ENCODE measurements at regions not wholly inside any gene's neighbourhood (a gene's known extent, or its start where the extent isn't known, plus 50 kb on each side); places are given as distances from the start of the nearest gene placed in this dataset.

DNA sequence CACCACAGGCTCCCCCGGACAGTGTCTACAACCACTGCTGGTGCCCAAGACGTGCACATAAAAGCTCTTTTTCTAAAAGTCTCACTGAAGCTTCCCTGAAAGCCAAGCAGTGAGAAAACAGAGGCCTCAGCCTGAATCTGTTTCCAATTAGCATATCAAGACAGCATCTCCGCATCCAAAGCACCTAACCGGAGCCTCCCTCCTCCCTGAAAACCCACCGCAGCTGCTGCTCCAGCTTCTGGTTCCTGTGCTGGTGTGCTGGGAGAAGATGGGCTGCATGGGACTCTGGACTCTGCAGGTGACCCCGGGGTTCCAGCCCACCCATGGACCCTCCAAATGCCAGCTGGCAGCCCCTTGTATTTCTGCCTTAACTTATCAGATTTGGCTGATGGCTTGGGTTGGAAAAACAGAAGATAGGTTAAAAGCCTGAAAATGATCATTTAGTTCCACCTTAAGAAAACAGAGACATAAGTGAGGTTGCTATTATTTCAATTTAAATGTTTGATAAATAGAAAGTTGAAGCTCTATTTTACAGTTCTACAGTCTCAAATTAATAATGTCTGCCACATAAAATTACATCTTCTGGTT lies 103.3 kb downstream of the TMEM18 start:
- H3K9ac ChIP-seq (ENCODE audit: low read depth, low read length) = no peak overlapping the region
- H2AFZ ChIP-seq (ENCODE audit: low read depth, low read length) = no peak overlapping the region
- H3K36me3 ChIP-seq (ENCODE audit: insufficient read depth, low read length) = no peaks in the 10 kb centered on the region
- ATAC-seq (ENCODE audit: insufficient read depth, low read depth) = no peak
- TF ChIP-seq, protein P1, sequence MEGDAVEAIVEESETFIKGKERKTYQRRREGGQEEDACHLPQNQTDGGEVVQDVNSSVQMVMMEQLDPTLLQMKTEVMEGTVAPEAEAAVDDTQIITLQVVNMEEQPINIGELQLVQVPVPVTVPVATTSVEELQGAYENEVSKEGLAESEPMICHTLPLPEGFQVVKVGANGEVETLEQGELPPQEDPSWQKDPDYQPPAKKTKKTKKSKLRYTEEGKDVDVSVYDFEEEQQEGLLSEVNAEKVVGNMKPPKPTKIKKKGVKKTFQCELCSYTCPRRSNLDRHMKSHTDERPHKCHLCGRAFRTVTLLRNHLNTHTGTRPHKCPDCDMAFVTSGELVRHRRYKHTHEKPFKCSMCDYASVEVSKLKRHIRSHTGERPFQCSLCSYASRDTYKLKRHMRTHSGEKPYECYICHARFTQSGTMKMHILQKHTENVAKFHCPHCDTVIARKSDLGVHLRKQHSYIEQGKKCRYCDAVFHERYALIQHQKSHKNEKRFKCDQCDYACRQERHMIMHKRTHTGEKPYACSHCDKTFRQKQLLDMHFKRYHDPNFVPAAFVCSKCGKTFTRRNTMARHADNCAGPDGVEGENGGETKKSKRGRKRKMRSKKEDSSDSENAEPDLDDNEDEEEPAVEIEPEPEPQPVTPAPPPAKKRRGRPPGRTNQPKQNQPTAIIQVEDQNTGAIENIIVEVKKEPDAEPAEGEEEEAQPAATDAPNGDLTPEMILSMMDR (IDR thresholded peaks at IDR 0.05; ENCODE audit: borderline replicate concordance, extremely low read depth, low read length, poor library complexity, severe bottlenecking) = no peak
- no peak for TF ChIP-seq EZH2 (IDR thresholded peaks at IDR 0.05; ENCODE audit: borderline replicate concordance, low read depth, low read length, severe bottlenecking)
- H3K9me3 ChIP-seq (ENCODE audit: insufficient read depth, low read length, severe bottlenecking) = peaks cover 26% of the 10 kb centered on the region
- no peak overlapping the region for H3K4me3 ChIP-seq (ENCODE audit: low read depth in 1 of 2, low read length in 2 of 2)
- H3K4me1 ChIP-seq (ENCODE audit: insufficient read depth, low read length) = peaks cover 3% of the 10 kb centered on the region; the same call in 1 of the 2 replicates
- no peaks in the 10 kb centered on the region for H3K79me2 ChIP-seq (ENCODE audit: insufficient read depth, low read length)
- H4K20me1 ChIP-seq (ENCODE audit: insufficient read depth, low read length) = no peaks in the 10 kb centered on the region
- DNase-seq = no peak
- H3K4me2 ChIP-seq (ENCODE audit: insufficient read depth, low read length) = no peak overlapping the region
- no peak overlapping the region for H3K27ac ChIP-seq (ENCODE audit: low read length)
- H3K27me3 ChIP-seq (ENCODE audit: insufficient read depth, low read length, poor library complexity) = no peaks in the 10 kb centered on the region

DNA sequence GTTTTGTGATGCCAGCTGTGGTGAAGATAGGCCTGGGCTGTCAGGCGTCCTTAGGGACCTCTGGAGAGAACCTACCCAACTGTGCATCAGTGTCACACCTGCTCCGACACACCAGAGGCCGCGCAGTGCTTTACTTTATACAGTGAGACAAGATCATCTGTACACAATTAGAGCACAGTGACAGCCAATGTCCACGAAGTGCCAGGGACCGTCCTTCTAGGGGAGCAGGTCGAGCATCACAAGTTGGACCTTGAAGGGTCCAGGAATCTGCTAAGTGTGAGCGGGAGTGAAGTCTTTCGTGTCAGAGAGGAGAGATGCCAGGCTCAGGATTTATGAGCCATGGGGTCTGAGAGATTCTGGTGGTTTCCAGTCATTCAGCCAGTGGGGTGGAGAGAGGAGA lies 104.2 kb downstream of the TMEM18 start:
- H3K27ac ChIP-seq (ENCODE audit: low read length) = no peak overlapping the region

DNA sequence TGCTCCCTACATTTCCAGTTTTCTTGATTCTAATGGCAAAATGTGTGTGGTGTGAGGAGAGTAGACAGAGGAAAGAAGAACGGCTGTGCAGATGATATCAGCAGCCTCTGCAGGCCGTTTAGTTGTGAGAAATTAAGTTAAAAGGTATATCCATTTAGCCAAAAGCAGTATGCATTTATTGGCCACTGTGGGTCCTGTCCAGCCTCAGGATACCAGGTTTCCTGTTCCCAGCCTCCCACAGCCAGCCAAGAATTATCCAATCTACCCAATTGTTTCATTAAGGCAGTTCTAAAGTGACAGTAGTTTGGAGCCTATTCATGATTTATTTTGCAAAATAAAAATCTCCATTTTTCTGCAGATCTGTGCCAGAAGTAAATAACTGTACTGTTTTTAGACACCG lies 107.5 kb downstream of the TMEM18 start:
- Histone ChIP-seq H3K27ac (ENCODE audit: low read length) (no peak overlapping the region), H3K4me2 (ENCODE audit: insufficient read depth, low read length) (no peak overlapping the region), H3K9me3 (ENCODE audit: insufficient read depth, low read length, severe bottlenecking) (peaks cover 5% of the 10 kb centered on the region), H3K4me3 (ENCODE audit: low read depth in 1 of 2, low read length in 2 of 2) (no peak overlapping the region), H3K9ac (ENCODE audit: low read depth, low read length) (no peak overlapping the region), H3K79me2 (ENCODE audit: insufficient read depth, low read length) (no peaks in the 10 kb centered on the region), H4K20me1 (ENCODE audit: insufficient read depth, low read length) (no peaks in the 10 kb centered on the region), H2AFZ (ENCODE audit: low read depth, low read length) (no peak overlapping the region), H3K27me3 (ENCODE audit: insufficient read depth, low read length, poor library complexity) (no peaks in the 10 kb centered on the region), H3K4me1 (ENCODE audit: insufficient read depth, low read length) (no peaks in the 10 kb centered on the region), H3K36me3 (ENCODE audit: insufficient read depth, low read length) (no peaks in the 10 kb centered on the region)
- ATAC-seq (ENCODE audit: insufficient read depth, low read depth) (no peak), DNase-seq (no peak)
- TF ChIP-seq, protein P1 (IDR thresholded peaks at IDR 0.05; ENCODE audit: borderline replicate concordance, extremely low read depth, low read length, poor library complexity, severe bottlenecking) = no peak
- TF ChIP-seq EZH2 (IDR thresholded peaks at IDR 0.05; ENCODE audit: borderline replicate concordance, low read depth, low read length, severe bottlenecking) = no peak

More for the DNA sequence above, 104.2 kb downstream of the TMEM18 start:
- Histone ChIP-seq H3K27me3 (ENCODE audit: insufficient read depth, low read length, poor library complexity) (no peaks in the 10 kb centered on the region), H3K4me3 (ENCODE audit: low read depth in 1 of 2, low read length in 2 of 2) (no peak overlapping the region), H3K4me1 (ENCODE audit: insufficient read depth, low read length) (no peaks in the 10 kb centered on the region), H3K9ac (ENCODE audit: low read depth, low read length) (no peak overlapping the region), H3K4me2 (ENCODE audit: insufficient read depth, low read length) (no peak overlapping the region), H3K79me2 (ENCODE audit: insufficient read depth, low read length) (no peaks in the 10 kb centered on the region), H3K36me3 (ENCODE audit: insufficient read depth, low read length) (no peaks in the 10 kb centered on the region), H4K20me1 (ENCODE audit: insufficient read depth, low read length) (no peaks in the 10 kb centered on the region), H3K9me3 (ENCODE audit: insufficient read depth, low read length, severe bottlenecking) (peaks cover 26% of the 10 kb centered on the region), H2AFZ (ENCODE audit: low read depth, low read length) (no peak overlapping the region)
- DNase-seq = no peak
- TF ChIP-seq, protein P1 (IDR thresholded peaks at IDR 0.05; ENCODE audit: borderline replicate concordance, extremely low read depth, low read length, poor library complexity, severe bottlenecking) = no peak
- ATAC-seq (ENCODE audit: insufficient read depth, low read depth) = no peak
